ENCODE measurements at regions not wholly inside any gene's neighbourhood (a gene's known extent, or its start where the extent isn't known, plus 50 kb on each side); places are given as distances from the start of the nearest gene placed in this dataset.

GRCh38 chr11:87897921-87898320 is 277.3 kb downstream of the RAB38 start:
- TF ChIP-seq CTCF (IDR thresholded peaks at IDR 0.05), result no peak
- TF ChIP-seq POLR2A (IDR thresholded peaks at IDR 0.05), result no peak
- TF ChIP-seq EP300 (IDR thresholded peaks at IDR 0.05), result no peak

Data from ovary (tissue), 3 donors.